K562 (cell line): ENCODE measurements at regions not wholly inside any gene's neighbourhood (a gene's known extent, or its start where the extent isn't known, plus 50 kb on each side); places are given as distances from the start of the nearest gene placed in this dataset.

ENCODE experiments used
- ARID1B ChIP-seq: fragments of 450-650 bp; IDR thresholded peaks from 2 replicates; pipeline ENCODE4 v1.6.1; 2016; ENCODE audit warnings: antibody characterized with exemption, mild to moderate bottlenecking, inconsistent platforms
- CBFA2T2 ChIP-seq: fragments of 450-650 bp; conservative IDR thresholded peaks from 2 replicates; pipeline ENCODE4 v1.6.1; 2017; ENCODE audit warnings: mild to moderate bottlenecking
- CBFA2T3 ChIP-seq: fragments of 450-650 bp; IDR thresholded peaks from 2 replicates; pipeline ENCODE4 v1.6.1; 2017
- CREB5 ChIP-seq: fragments of 250-450 bp; sonication (Bioruptor Pico); IDR thresholded peaks from 2 replicates; pipeline ENCODE4 v1.5.0; 2020; ENCODE audit warnings: mild to moderate bottlenecking
- FOXJ2 ChIP-seq: fragments of 200-800 bp; sonication (Bioruptor generic); IDR thresholded peaks from 2 replicates; pipeline ENCODE4 v1.6.1; 2016; ENCODE audit warnings: missing genetic modification characterization, missing compliant biosample characterization
- FOXO4 ChIP-seq: fragments of 450-650 bp; formaldehyde crosslinking; IDR thresholded peaks from 2 replicates; pipeline ENCODE4 v1.4.0; 2020; ENCODE audit warnings: mild to moderate bottlenecking, moderate library complexity
- HCFC1 ChIP-seq: IDR thresholded peaks from 2 replicates; pipeline ENCODE4 v1.6.1; 2012; ENCODE audit warnings: low read depth, low read length, improper control_type of control experiment
- KDM1A ChIP-seq, 2 experiments: fragments of 450-650 bp; IDR thresholded peaks; 2 replicates each; pipeline ENCODE4 v1.6.1; 2016; ENCODE audit warnings: mild to moderate bottlenecking in 2 of 2
- MXD1 ChIP-seq: fragments of 250-450 bp; sonication (Bioruptor Pico); IDR thresholded peaks from 2 replicates; pipeline ENCODE4 v1.8.0; 2021; ENCODE audit warnings: borderline replicate concordance, mild to moderate bottlenecking, moderate library complexity; ENCODE audit not compliant: poor library complexity, severe bottlenecking
- NCOA2 ChIP-seq, 2 experiments: fragments of 450-650 bp; IDR thresholded peaks; 2 replicates each; pipeline ENCODE4 v1.6.1; 2018; ENCODE audit warnings: mild to moderate bottlenecking in 2 of 2, moderate library complexity in 1 of 2; ENCODE audit not compliant: partially characterized antibody in 2 of 2
- RCOR1 ChIP-seq, 2 experiments: IDR thresholded peaks; 2 replicates each; pipeline ENCODE4 v1.6.1; 2012; ENCODE audit warnings: low read depth in 2 of 2, low read length in 2 of 2, borderline replicate concordance in 1 of 2, improper control_type of control experiment in 1 of 2
- SOX6 ChIP-seq: fragments of 450-650 bp; IDR thresholded peaks from 2 replicates; pipeline ENCODE4 v1.6.1; 2014; ENCODE audit warnings: mild to moderate bottlenecking
- TAL1 ChIP-seq: fragments of 450-650 bp; IDR thresholded peaks from 2 replicates; pipeline ENCODE4 v1.6.1; 2016; ENCODE audit warnings: mild to moderate bottlenecking
- ZBTB5 ChIP-seq: fragments of 450-650 bp; IDR thresholded peaks from 2 replicates; pipeline ENCODE4 v1.6.1; 2017; ENCODE audit warnings: antibody characterized with exemption
- ZFPM2 ChIP-seq: fragments of 250-450 bp; sonication (Bioruptor Pico); IDR thresholded peaks from 2 replicates; pipeline ENCODE4 v1.5.1; 2022; ENCODE audit warnings: mild to moderate bottlenecking
- ZNF175 ChIP-seq: fragments of 200-800 bp; sonication (Bioruptor generic); IDR thresholded peaks from 2 replicates; pipeline ENCODE4 v1.6.1; 2016; ENCODE audit warnings: low read depth, mild to moderate bottlenecking, missing genetic modification characterization, missing compliant biosample characterization
- ZNF217 ChIP-seq: sonication (generic); formaldehyde crosslinking; IDR thresholded peaks from 2 replicates; pipeline ENCODE4 v1.8.0; 2022; ENCODE audit warnings: mild to moderate bottlenecking, missing genetic modification reagents

- TF ChIP-seq ARID1B (0 out of 2 replicates have a peak, but pooled peaks have one; percentile 20), FOXO4 (CRISPR knock-in tag) (no peak), ZNF175 (no peak), KDM1A (IDR thresholded peaks at IDR 0.05) (peak in 1 of 2 experiments; percentile 36; a peak in 1 of 4 replicates), ZFPM2 (no peak), SOX6 (peak; percentile 80), CBFA2T3 (peak; percentile 69), ZBTB5 (no peak), CBFA2T2 (peak; percentile 42), ZNF217 (CRISPR knock-in tag) (no peak), MXD1 (CRISPR knock-in tag) (no peak), HCFC1 (no peak), FOXJ2 (tag) (0 out of 2 replicates have a peak, but pooled peaks have one; percentile 26), TAL1 (peak; percentile 58), RCOR1 (IDR thresholded peaks at IDR 0.05; ENCODE audit: borderline replicate concordance in 1 of 2, low read depth in 2 of 2, low read length in 2 of 2) (peak in 1 of 2 experiments; percentile 57; a peak in 1 of 4 replicates), CREB5 (CRISPR knock-in tag) (no peak), NCOA2 (IDR thresholded peaks at IDR 0.05; ENCODE audit: partially characterized antibody in 2 of 2) (no peak)
Observed at GRCh38 chr12:22919883-22920282, 294.9 kb downstream of the ETNK1 start (continued).
